Smooth muscle cell (in vitro differentiated cells): ENCODE measurements at regions not wholly inside any gene's neighbourhood (a gene's known extent, or its start where the extent isn't known, plus 50 kb on each side); places are given as distances from the start of the nearest gene placed in this dataset.

Source experiments
- DNase-seq: peaks from one replicate; lab custom pipeline; 2025; ENCODE audit not compliant: unreplicated experiment; lab: John Stamatoyannopoulos, UW
- H2AFZ ChIP-seq: fragments of 200-600 bp; sonication (generic); 2 replicates; pipeline ENCODE4 v1.6.0; 2016; ENCODE audit warnings: antibody characterized with exemption, low read depth, mild to moderate bottlenecking
- H3F3A ChIP-seq: fragments of 200-600 bp; sonication (generic); 2 replicates; pipeline ENCODE4 v1.6.0; 2017; ENCODE audit warnings: antibody characterized with exemption, low read depth
- H3K27ac ChIP-seq: fragments of 200-600 bp; sonication (generic); 2 replicates; pipeline ENCODE4 v1.5.1; 2016; ENCODE audit warnings: low read depth, mild to moderate bottlenecking
- H3K27me3 ChIP-seq: fragments of 200-600 bp; sonication (generic); 2 replicates; pipeline ENCODE4 v1.6.1; 2016; ENCODE audit warnings: low read depth, mild to moderate bottlenecking
- H3K36me3 ChIP-seq: fragments of 200-600 bp; sonication (generic); 2 replicates; pipeline ENCODE4 v1.5.1; 2016; ENCODE audit warnings: low read depth
- H3K4me1 ChIP-seq: fragments of 200-600 bp; sonication (generic); 2 replicates; pipeline ENCODE4 v1.5.1; 2016; ENCODE audit warnings: low read depth
- H3K4me2 ChIP-seq: fragments of 200-600 bp; sonication (generic); 2 replicates; pipeline ENCODE4 v1.6.0; 2016; ENCODE audit warnings: mild to moderate bottlenecking
- H3K4me3 ChIP-seq: fragments of 200-600 bp; sonication (generic); 2 replicates; pipeline ENCODE4 v1.5.1; 2016; ENCODE audit warnings: mild to moderate bottlenecking
- H3K79me2 ChIP-seq: fragments of 200-600 bp; sonication (generic); 2 replicates; pipeline ENCODE4 v1.6.0; 2016; ENCODE audit warnings: low read depth, mild to moderate bottlenecking
- H3K9ac ChIP-seq: fragments of 200-600 bp; sonication (generic); 2 replicates; pipeline ENCODE4 v1.6.0; 2016; ENCODE audit warnings: low read depth
- H3K9me3 ChIP-seq: fragments of 200-600 bp; sonication (generic); replicated peaks from 2 replicates; pipeline ENCODE4 v1.5.1; 2016; ENCODE audit warnings: low read depth
- H4K20me1 ChIP-seq: fragments of 200-600 bp; sonication (generic); 2 replicates; pipeline ENCODE4 v1.6.0; 2016; ENCODE audit warnings: low read depth
- CTCF ChIP-seq: fragments of 200-600 bp; sonication (generic); IDR thresholded peaks from 2 replicates; pipeline ENCODE4 v1.5.1; 2017; ENCODE audit warnings: borderline replicate concordance, mild to moderate bottlenecking, antibody characterized with exemption; ENCODE audit not compliant: insufficient read depth, poor library complexity, severe bottlenecking
- WGBS: methylation state at CpG from one replicate; pipeline ENCODE4 v1.1.7; 2016; ENCODE audit warnings: low lambda C conversion rate; 5-methylcytosine and 5-hydroxymethylcytosine counted together

DNA sequence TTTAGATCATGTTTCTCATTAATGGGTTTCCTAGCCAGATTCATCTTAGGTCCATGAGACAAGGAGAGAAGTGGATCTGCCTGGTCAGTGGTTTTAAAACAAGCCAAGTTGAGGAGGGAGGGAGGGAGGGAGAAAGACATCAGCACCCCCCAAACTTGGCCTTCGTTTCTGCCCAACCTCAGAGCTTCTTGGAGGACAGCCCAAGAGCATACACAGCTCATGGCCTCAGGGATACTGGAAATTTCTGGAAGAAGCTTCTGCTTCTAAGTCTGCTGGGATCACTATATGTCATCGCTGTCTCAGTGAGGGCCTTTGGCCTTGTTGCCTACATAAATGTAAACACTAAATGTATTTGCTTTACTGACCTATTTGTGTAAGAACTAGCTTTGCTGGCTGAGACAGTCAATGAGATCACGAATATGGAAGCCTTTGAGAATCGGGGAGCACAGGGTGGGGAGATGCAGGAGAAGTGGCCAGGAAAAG lies 375.1 kb downstream of the BUD13 start:
- no peaks in the 10 kb centered on the region for H3K36me3 ChIP-seq
- TF ChIP-seq CTCF = no peak
- no peaks in the 10 kb centered on the region for H3K9me3 ChIP-seq
- no peaks in the 10 kb centered on the region for H3K4me1 ChIP-seq
- H3K4me2 ChIP-seq = no peak overlapping the region
- H3K9ac ChIP-seq = no peak overlapping the region
- no peaks in the 10 kb centered on the region for H3K79me2 ChIP-seq
- no peaks in the 10 kb centered on the region for H3F3A ChIP-seq
- no peak overlapping the region for H2AFZ ChIP-seq
- no peaks in the 10 kb centered on the region for H3K27me3 ChIP-seq
- 90% methylated on average over 4 of the region's 4 CpGs for WGBS
- no peak overlapping the region for H3K27ac ChIP-seq
- no peak for DNase-seq
- H4K20me1 ChIP-seq = no peaks in the 10 kb centered on the region
- no peak overlapping the region for H3K4me3 ChIP-seq

DNA sequence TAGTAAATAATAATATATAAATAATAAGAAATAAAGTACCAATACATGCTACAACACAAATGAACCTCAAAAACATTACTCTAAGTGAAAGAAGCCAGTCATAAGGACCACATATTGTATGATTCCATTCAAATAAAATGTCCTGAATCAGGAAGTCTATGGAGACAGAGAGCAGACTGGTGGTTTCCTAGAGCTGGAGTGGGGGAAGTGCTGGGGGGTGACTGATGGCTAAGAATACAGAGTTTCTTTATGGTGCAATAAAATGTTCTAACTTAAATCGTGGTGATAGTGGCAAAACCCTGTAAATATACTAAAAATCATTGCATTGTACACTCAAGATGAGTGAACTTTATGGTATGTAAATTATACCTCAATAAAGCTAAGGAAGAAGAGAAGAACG lies 376.5 kb downstream of the BUD13 start:
- 57% methylated on average over 2 of the region's 2 CpGs for WGBS
- no peak for TF ChIP-seq CTCF
- H3K27ac ChIP-seq = no peak overlapping the region
- no peaks in the 10 kb centered on the region for H3K79me2 ChIP-seq
- no peak overlapping the region for H3K4me3 ChIP-seq
- H3K9me3 ChIP-seq = no peaks in the 10 kb centered on the region
- no peak overlapping the region for H2AFZ ChIP-seq
- H3K27me3 ChIP-seq = no peaks in the 10 kb centered on the region
- no peak overlapping the region for H3K9ac ChIP-seq
- no peak overlapping the region for H3K4me2 ChIP-seq
- no peaks in the 10 kb centered on the region for H3K36me3 ChIP-seq
- DNase-seq = no peak
- no peaks in the 10 kb centered on the region for H4K20me1 ChIP-seq
- no peaks in the 10 kb centered on the region for H3F3A ChIP-seq
- no peaks in the 10 kb centered on the region for H3K4me1 ChIP-seq

DNA sequence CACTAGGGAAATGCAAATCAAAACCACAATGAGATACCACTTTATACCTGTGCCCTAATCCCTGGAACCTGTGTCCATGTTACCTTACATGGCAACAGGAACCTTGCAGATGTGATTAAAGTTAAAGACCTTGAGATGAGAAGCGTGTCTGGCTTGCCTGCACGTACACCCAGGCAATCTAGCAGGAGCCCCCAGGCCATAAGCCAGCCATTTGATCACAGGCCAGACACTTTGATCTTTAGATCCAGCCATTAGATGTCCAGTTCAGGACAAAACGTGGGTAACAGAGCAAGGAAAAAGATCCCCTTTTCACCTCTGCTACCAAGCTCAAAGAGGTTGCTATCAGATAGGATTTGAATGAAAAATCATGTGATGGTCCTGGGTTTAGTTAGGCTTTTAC lies 378.8 kb downstream of the BUD13 start:
- H3F3A ChIP-seq = no peaks in the 10 kb centered on the region
- no peaks in the 10 kb centered on the region for H3K4me1 ChIP-seq
- no peak overlapping the region for H3K4me3 ChIP-seq
- H3K9ac ChIP-seq = no peak overlapping the region
- H4K20me1 ChIP-seq = no peaks in the 10 kb centered on the region
- no peaks in the 10 kb centered on the region for H3K9me3 ChIP-seq
- H3K27me3 ChIP-seq = no peaks in the 10 kb centered on the region
- TF ChIP-seq CTCF = no peak
- no peaks in the 10 kb centered on the region for H3K36me3 ChIP-seq
- DNase-seq = no peak
- H3K27ac ChIP-seq = no peak overlapping the region
- H3K79me2 ChIP-seq = no peaks in the 10 kb centered on the region
- H2AFZ ChIP-seq = no peak overlapping the region
- H3K4me2 ChIP-seq = no peak overlapping the region
- WGBS = 50% methylated on average over 3 of the region's 3 CpGs

GRCh38 chr11:116390963-116391362 lies 381.8 kb downstream of the BUD13 start:
- H3K9me3 ChIP-seq = no peaks in the 10 kb centered on the region
- TF ChIP-seq CTCF = no peak
- no peak overlapping the region for H3K27ac ChIP-seq
- H3K9ac ChIP-seq = no peak overlapping the region
- no peak overlapping the region for H3K4me2 ChIP-seq
- H3K79me2 ChIP-seq = no peaks in the 10 kb centered on the region
- H4K20me1 ChIP-seq = no peaks in the 10 kb centered on the region
- H3K27me3 ChIP-seq = no peaks in the 10 kb centered on the region
- no peaks in the 10 kb centered on the region for H3F3A ChIP-seq
- no peak overlapping the region for H3K4me3 ChIP-seq
- no peak overlapping the region for H2AFZ ChIP-seq
- 78% methylated on average over 3 of the region's 3 CpGs for WGBS
- no peaks in the 10 kb centered on the region for H3K36me3 ChIP-seq
- H3K4me1 ChIP-seq = no peaks in the 10 kb centered on the region
- no peak for DNase-seq
